ENCODE measurements at regions not wholly inside any gene's neighbourhood (a gene's known extent, or its start where the extent isn't known, plus 50 kb on each side); places are given as distances from the start of the nearest gene placed in this dataset.

- peaks cover 2% of the 10 kb centered on the region for H3K4me1 Mint-ChIP-seq (ENCODE audit: low read depth, unreplicated experiment)
- TF ChIP-seq CTCF (IDR thresholded peaks at IDR 0.05; ENCODE audit: partially characterized antibody, unreplicated experiment), result no peak
- peaks cover 3% of the 10 kb centered on the region for H3K27me3 Mint-ChIP-seq (ENCODE audit: unreplicated experiment)
- no peak overlapping the region for H3K4me3 Mint-ChIP-seq (ENCODE audit: unreplicated experiment)
- H3K36me3 Mint-ChIP-seq (ENCODE audit: unreplicated experiment), result peaks cover 14% of the 10 kb centered on the region
- peaks cover 3% of the 10 kb centered on the region for H3K9me3 Mint-ChIP-seq (ENCODE audit: unreplicated experiment)
- H3K27ac Mint-ChIP-seq (ENCODE audit: unreplicated experiment), result no peak overlapping the region
- DNase-seq, result no peak
These were observed 219.0 kb upstream of the ASIC2 start for GRCh38 chr17:33512113-33512512.

GRCh38 chr17:33513769-33514168 is 220.7 kb upstream of the ASIC2 start:
- no peak for TF ChIP-seq CTCF (IDR thresholded peaks at IDR 0.05; ENCODE audit: partially characterized antibody, unreplicated experiment)
- H3K9me3 Mint-ChIP-seq (ENCODE audit: unreplicated experiment), result peaks cover 3% of the 10 kb centered on the region

GRCh38 chr17:33514369-33514768 is 221.3 kb upstream of the ASIC2 start:
- Mint-ChIP-seq H3K4me1 (ENCODE audit: low read depth, unreplicated experiment) (peaks cover 2% of the 10 kb centered on the region), H3K36me3 (ENCODE audit: unreplicated experiment) (peaks cover 14% of the 10 kb centered on the region), H3K27ac (ENCODE audit: unreplicated experiment) (no peak overlapping the region), H3K4me3 (ENCODE audit: unreplicated experiment) (no peak overlapping the region), H3K9me3 (ENCODE audit: unreplicated experiment) (peaks cover 3% of the 10 kb centered on the region), H3K27me3 (ENCODE audit: unreplicated experiment) (peaks cover 3% of the 10 kb centered on the region)
- no peak for TF ChIP-seq CTCF (IDR thresholded peaks at IDR 0.05; ENCODE audit: partially characterized antibody, unreplicated experiment)
- DNase-seq, result no peak

More at GRCh38 chr17:33513769-33514168, 220.7 kb upstream of the ASIC2 start:
- Mint-ChIP-seq H3K4me3 (ENCODE audit: unreplicated experiment) (no peak overlapping the region), H3K27me3 (ENCODE audit: unreplicated experiment) (peaks cover 3% of the 10 kb centered on the region), H3K27ac (ENCODE audit: unreplicated experiment) (no peak overlapping the region), H3K36me3 (ENCODE audit: unreplicated experiment) (peaks cover 14% of the 10 kb centered on the region), H3K4me1 (ENCODE audit: low read depth, unreplicated experiment) (peaks cover 2% of the 10 kb centered on the region)
- DNase-seq, result no peak

- H3K4me1 Mint-ChIP-seq (ENCODE audit: low read depth, unreplicated experiment), result peaks cover 2% of the 10 kb centered on the region
These were observed 222.9 kb upstream of the ASIC2 start for GRCh38 chr17:33515974-33516373.

GRCh38 chr17:33516645-33517044 is 223.6 kb upstream of the ASIC2 start:
- no peak for DNase-seq
- Mint-ChIP-seq H3K27me3 (ENCODE audit: unreplicated experiment) (peaks cover 3% of the 10 kb centered on the region), H3K36me3 (ENCODE audit: unreplicated experiment) (peaks cover 14% of the 10 kb centered on the region), H3K4me1 (ENCODE audit: low read depth, unreplicated experiment) (peaks cover 2% of the 10 kb centered on the region), H3K9me3 (ENCODE audit: unreplicated experiment) (peaks cover 3% of the 10 kb centered on the region), H3K4me3 (ENCODE audit: unreplicated experiment) (no peak overlapping the region), H3K27ac (ENCODE audit: unreplicated experiment) (no peak overlapping the region)
- TF ChIP-seq CTCF (IDR thresholded peaks at IDR 0.05; ENCODE audit: partially characterized antibody, unreplicated experiment), result no peak

More at GRCh38 chr17:33515974-33516373, 222.9 kb upstream of the ASIC2 start:
- no peak overlapping the region for H3K27ac Mint-ChIP-seq (ENCODE audit: unreplicated experiment)
- H3K9me3 Mint-ChIP-seq (ENCODE audit: unreplicated experiment), result peaks cover 3% of the 10 kb centered on the region
- peaks cover 14% of the 10 kb centered on the region for H3K36me3 Mint-ChIP-seq (ENCODE audit: unreplicated experiment)
- H3K27me3 Mint-ChIP-seq (ENCODE audit: unreplicated experiment), result peaks cover 3% of the 10 kb centered on the region
- no peak overlapping the region for H3K4me3 Mint-ChIP-seq (ENCODE audit: unreplicated experiment)
- no peak for TF ChIP-seq CTCF (IDR thresholded peaks at IDR 0.05; ENCODE audit: partially characterized antibody, unreplicated experiment)
- no peak for DNase-seq

Data from glutamatergic neuron (in vitro differentiated cells).